ENCODE measurements at regions not wholly inside any gene's neighbourhood (a gene's known extent, or its start where the extent isn't known, plus 50 kb on each side); places are given as distances from the start of the nearest gene placed in this dataset.
"Not testable (repeated sequence)": the region's sequence is repeated elsewhere in the genome, so short reads cannot be mapped to it uniquely, and the experiment has no call there.

DNA sequence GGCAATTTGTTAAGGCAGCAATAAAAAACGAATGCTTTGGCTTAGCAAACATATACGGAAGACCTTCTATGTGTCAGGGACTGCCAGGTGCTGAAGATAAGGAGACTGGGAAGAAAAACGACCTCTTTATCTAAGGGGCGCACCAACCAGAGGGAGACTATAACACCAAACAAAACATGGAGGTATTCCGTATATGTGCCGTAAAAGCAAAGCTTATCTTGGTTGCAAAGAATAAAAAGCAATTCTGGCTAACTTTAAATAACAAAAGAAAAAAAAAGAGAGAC lies 167.1 kb upstream of the KCNJ15 start:
- 63% methylated on average over 6 of the region's 6 CpGs for WGBS (ENCODE audit: missing lambda C conversion rate)
- FAIRE-seq (no peak), DNase-seq (ENCODE audit: low read depth in 1 of 2, low spot score in 1 of 2) (no peak), ATAC-seq (no peak)
- no peak for TF ChIP-seq KDM5A (IDR thresholded peaks at IDR 0.05)
- no peak for TF ChIP-seq NPAS2 (CRISPR knock-in tag; IDR thresholded peaks at IDR 0.05; ENCODE audit: borderline replicate concordance)
- TF ChIP-seq CBX2 (IDR thresholded peaks at IDR 0.05; ENCODE audit: borderline replicate concordance, low read depth): no peak
- no peak for TF ChIP-seq ESRRA (IDR thresholded peaks at IDR 0.05; ENCODE audit: borderline replicate concordance, low read length)
- no peak for TF ChIP-seq HDAC2 (IDR thresholded peaks at IDR 0.05)
- no peak for TF ChIP-seq KDM1A (IDR thresholded peaks at IDR 0.05; ENCODE audit: low read depth)
- no peak for TF ChIP-seq BHLHE40 (IDR thresholded peaks at IDR 0.05; ENCODE audit: low read depth, low read length)
- no peak for TF ChIP-seq TFCP2L1 (CRISPR knock-in tag; IDR thresholded peaks at IDR 0.05)
- TF ChIP-seq MAFK (IDR thresholded peaks at IDR 0.05; ENCODE audit: partially characterized antibody): no peak
- TF ChIP-seq HOXB5 (CRISPR knock-in tag; IDR thresholded peaks at IDR 0.05): no peak
- TF ChIP-seq RNF2 (IDR thresholded peaks at IDR 0.05; ENCODE audit: borderline replicate concordance, low read depth): no peak
- TF ChIP-seq JUN (IDR thresholded peaks at IDR 0.05): no peak
- no peak for TF ChIP-seq FOSB (CRISPR knock-in tag; IDR thresholded peaks at IDR 0.05)
- no peak for TF ChIP-seq EHMT2 (IDR thresholded peaks at IDR 0.05; ENCODE audit: low read depth)
- TF ChIP-seq POLR2A (IDR thresholded peaks at IDR 0.05; ENCODE audit: low read length): no peak
- TF ChIP-seq, protein P1, sequence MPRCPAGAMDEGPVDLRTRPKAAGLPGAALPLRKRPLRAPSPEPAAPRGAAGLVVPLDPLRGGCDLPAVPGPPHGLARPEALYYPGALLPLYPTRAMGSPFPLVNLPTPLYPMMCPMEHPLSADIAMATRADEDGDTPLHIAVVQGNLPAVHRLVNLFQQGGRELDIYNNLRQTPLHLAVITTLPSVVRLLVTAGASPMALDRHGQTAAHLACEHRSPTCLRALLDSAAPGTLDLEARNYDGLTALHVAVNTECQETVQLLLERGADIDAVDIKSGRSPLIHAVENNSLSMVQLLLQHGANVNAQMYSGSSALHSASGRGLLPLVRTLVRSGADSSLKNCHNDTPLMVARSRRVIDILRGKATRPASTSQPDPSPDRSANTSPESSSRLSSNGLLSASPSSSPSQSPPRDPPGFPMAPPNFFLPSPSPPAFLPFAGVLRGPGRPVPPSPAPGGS (IDR thresholded peaks at IDR 0.05): no peak
- no peak for TF ChIP-seq ZFP36 (IDR thresholded peaks at IDR 0.05; ENCODE audit: borderline replicate concordance, partially characterized antibody)
- TF ChIP-seq SREBF2 (IDR thresholded peaks at IDR 0.05): no peak
- H3K4me2 ChIP-seq: no peak overlapping the region
- no peak overlapping the region for H3K27ac ChIP-seq
- ChIA-PET POLR2A (no interaction called here), CTCF (interaction anchor here (1.2 kb wide), 1 partner anchor 37 kb away, joined by 3 read pairs; no protein-coding TSS in a partner anchor)
- no peaks in the 10 kb centered on the region for H3K4me1 ChIP-seq
- H3K4me3 ChIP-seq: no peak overlapping the region
- H3K9me3 ChIP-seq: no peaks in the 10 kb centered on the region

DNA sequence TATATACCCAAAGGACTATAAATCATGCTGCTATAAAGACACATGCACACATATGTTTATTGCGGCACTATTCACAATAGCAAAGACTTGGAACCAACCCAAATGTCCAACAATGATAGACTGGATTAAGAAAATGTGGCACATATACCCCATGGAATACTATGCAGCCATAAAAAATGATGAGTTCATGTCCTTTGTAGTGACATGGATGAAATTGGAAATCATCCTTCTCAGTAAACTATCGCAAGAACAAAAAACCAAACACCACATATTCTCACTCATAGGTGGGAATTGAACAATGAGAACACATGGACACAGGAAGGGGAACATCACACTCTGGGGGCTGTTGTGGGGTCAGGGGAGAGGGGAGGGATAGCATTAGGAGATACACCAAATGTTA lies 165.7 kb upstream of the KCNJ15 start:
- POLR2A ChIA-PET; H3K4me2 ChIP-seq; H3K4me3 ChIP-seq; ATAC-seq; H3K9me3 ChIP-seq; FAIRE-seq; H3K27ac ChIP-seq; DNase-seq (ENCODE audit: low read depth in 1 of 2, low spot score in 1 of 2); H3K4me1 ChIP-seq: not testable (repeated sequence)
- CTCF ChIA-PET: interaction anchor here (1.2 kb wide), 1 partner anchor 36 kb away, joined by 3 read pairs; no protein-coding TSS in a partner anchor
- WGBS (ENCODE audit: missing lambda C conversion rate): 84% methylated on average over 1 of the region's 2 CpGs

DNA sequence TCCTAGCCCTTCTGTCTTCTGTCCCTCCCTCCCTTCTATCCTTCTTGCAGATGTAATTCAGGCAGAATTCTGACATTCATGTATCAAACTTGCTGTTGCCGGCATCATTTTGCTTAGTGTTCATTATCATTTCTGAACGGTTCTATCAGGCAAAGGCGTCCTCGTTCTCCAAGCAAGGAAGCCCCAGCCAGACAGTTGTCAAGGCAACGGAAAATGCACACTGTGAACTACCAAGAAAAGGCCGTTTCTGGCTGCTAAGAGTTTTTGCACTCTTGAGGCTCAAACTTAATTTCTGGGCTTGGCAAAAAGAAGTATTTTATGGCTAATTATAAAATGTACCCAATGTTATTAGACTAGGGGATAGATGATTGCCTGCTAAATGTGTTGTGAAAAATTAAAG lies 164.7 kb upstream of the KCNJ15 start:
- Histone ChIP-seq H3K9me3 (no peaks in the 10 kb centered on the region; the same call in 2 of the 3 replicates), H3K4me1 (0 out of 3 replicates have a peak, but pooled peaks cover 3% of the 10 kb centered on the region), H3K4me2 (no peak overlapping the region), H3K27ac (no peak overlapping the region), H3K4me3 (no peak overlapping the region)
- FAIRE-seq: no peak
- no peak for TF ChIP-seq MAFK (IDR thresholded peaks at IDR 0.05; ENCODE audit: partially characterized antibody)
- no peak for DNase-seq (ENCODE audit: low read depth in 1 of 2, low spot score in 1 of 2)
- ChIA-PET CTCF (no interaction called here), POLR2A (no interaction called here)
- WGBS (ENCODE audit: missing lambda C conversion rate): 59% methylated on average over 6 of the region's 6 CpGs
- no peak for ATAC-seq

DNA sequence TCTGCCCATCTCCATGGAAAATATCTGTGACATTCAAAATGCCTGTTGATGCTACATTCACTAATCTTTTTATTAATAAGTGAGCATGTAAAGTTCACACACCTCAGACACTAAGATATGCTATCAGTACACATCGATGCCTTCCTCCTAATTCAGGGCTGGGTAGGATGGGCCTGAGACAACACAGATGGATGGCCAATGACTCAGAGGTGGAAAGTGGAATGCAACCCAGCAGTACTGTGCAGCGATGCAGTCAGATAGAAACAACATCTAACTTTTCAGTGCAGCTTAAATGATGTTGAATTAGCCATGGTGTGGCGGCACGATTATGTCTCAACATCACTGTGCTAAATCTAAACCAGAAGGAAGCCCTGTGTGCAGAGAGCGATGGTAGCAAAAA lies 161.6 kb upstream of the KCNJ15 start:
- FAIRE-seq (no peak), DNase-seq (ENCODE audit: low read depth in 1 of 2, low spot score in 1 of 2) (peak in 1 of 2 experiments; percentile 5), ATAC-seq (no peak)
- Histone ChIP-seq H3K9me3 (peaks cover 5% of the 10 kb centered on the region; the same call in 1 of the 3 replicates), H3K27ac (no peak overlapping the region), H3K4me3 (no peak overlapping the region), H3K4me2 (0 out of 3 replicates have a peak overlapping the region, but pooled peaks have one; percentile 25), H3K4me1 (0 out of 3 replicates have a peak, but pooled peaks cover 3% of the 10 kb centered on the region)
- POLR2A ChIA-PET: no interaction called here
- WGBS (ENCODE audit: missing lambda C conversion rate): 49% methylated on average over 5 of the region's 5 CpGs
- CTCF ChIA-PET: no interaction called here
- TF ChIP-seq MYC (IDR thresholded peaks at IDR 0.05; ENCODE audit: borderline replicate concordance, low read length): no peak
- TF ChIP-seq JUNB (IDR thresholded peaks at IDR 0.05): no peak
- TF ChIP-seq, protein P2, sequence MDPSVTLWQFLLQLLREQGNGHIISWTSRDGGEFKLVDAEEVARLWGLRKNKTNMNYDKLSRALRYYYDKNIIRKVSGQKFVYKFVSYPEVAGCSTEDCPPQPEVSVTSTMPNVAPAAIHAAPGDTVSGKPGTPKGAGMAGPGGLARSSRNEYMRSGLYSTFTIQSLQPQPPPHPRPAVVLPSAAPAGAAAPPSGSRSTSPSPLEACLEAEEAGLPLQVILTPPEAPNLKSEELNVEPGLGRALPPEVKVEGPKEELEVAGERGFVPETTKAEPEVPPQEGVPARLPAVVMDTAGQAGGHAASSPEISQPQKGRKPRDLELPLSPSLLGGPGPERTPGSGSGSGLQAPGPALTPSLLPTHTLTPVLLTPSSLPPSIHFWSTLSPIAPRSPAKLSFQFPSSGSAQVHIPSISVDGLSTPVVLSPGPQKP (IDR thresholded peaks at IDR 0.05; ENCODE audit: low read depth, low read length): no peak
- TF ChIP-seq RNF2 (IDR thresholded peaks at IDR 0.05; ENCODE audit: borderline replicate concordance, low read depth): no peak
- no peak for TF ChIP-seq GATA3 (IDR thresholded peaks at IDR 0.05; ENCODE audit: borderline replicate concordance)
- TF ChIP-seq CEBPB (IDR thresholded peaks at IDR 0.05): no peak
- TF ChIP-seq ESRRA (IDR thresholded peaks at IDR 0.05; ENCODE audit: borderline replicate concordance, low read length): no peak
- TF ChIP-seq, protein P3, sequence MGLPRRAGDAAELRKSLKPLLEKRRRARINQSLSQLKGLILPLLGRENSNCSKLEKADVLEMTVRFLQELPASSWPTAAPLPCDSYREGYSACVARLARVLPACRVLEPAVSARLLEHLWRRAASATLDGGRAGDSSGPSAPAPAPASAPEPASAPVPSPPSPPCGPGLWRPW (IDR thresholded peaks at IDR 0.05): no peak
- TF ChIP-seq, protein P4, sequence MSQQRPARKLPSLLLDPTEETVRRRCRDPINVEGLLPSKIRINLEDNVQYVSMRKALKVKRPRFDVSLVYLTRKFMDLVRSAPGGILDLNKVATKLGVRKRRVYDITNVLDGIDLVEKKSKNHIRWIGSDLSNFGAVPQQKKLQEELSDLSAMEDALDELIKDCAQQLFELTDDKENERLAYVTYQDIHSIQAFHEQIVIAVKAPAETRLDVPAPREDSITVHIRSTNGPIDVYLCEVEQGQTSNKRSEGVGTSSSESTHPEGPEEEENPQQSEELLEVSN (IDR thresholded peaks at IDR 0.05; ENCODE audit: borderline replicate concordance, low read depth): no peak
- TF ChIP-seq CHD4 (IDR thresholded peaks at IDR 0.05; ENCODE audit: borderline replicate concordance): no peak
- TF ChIP-seq, protein P1 (IDR thresholded peaks at IDR 0.05): no peak
- TF ChIP-seq RAD21 (conservative IDR thresholded peaks at IDR 0.05 in 1 of 2, IDR thresholded peaks at IDR 0.05 in 1 of 2): no peak
- no peak for TF ChIP-seq FOSB (CRISPR knock-in tag; IDR thresholded peaks at IDR 0.05)
- TF ChIP-seq, protein P5, sequence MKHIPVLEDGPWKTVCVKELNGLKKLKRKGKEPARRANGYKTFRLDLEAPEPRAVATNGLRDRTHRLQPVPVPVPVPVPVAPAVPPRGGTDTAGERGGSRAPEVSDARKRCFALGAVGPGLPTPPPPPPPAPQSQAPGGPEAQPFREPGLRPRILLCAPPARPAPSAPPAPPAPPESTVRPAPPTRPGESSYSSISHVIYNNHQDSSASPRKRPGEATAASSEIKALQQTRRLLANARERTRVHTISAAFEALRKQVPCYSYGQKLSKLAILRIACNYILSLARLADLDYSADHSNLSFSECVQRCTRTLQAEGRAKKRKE (CRISPR knock-in tag; IDR thresholded peaks at IDR 0.05; ENCODE audit: low read depth): no peak

Data from A549 (cell line).